HG03159 (cell line): ENCODE measurements at regions not wholly inside any gene's neighbourhood (a gene's known extent, or its start where the extent isn't known, plus 50 kb on each side); places are given as distances from the start of the nearest gene placed in this dataset.

Experiments used
- ATAC-seq: cut with Tn5 transposase; IDR thresholded peaks from one replicate; pipeline ENCODE4 v1.9.1; 2021; ENCODE audit warnings: mild to moderate bottlenecking, moderate library complexity; ENCODE audit not compliant: unreplicated experiment

- ATAC-seq: no peak
Measured at GRCh38 chr18:27595113-27595838, 410.2 kb upstream of the CHST9 start.

- ATAC-seq: no peak
Measured at GRCh38 chr18:27585602-27586173, 400.6 kb upstream of the CHST9 start.

- no peak for ATAC-seq
Measured at GRCh38 chr18:27583466-27583865, 398.4 kb upstream of the CHST9 start.

- ATAC-seq: no peak
Measured at GRCh38 chr18:27582760-27583412, 397.8 kb upstream of the CHST9 start.

DNA sequence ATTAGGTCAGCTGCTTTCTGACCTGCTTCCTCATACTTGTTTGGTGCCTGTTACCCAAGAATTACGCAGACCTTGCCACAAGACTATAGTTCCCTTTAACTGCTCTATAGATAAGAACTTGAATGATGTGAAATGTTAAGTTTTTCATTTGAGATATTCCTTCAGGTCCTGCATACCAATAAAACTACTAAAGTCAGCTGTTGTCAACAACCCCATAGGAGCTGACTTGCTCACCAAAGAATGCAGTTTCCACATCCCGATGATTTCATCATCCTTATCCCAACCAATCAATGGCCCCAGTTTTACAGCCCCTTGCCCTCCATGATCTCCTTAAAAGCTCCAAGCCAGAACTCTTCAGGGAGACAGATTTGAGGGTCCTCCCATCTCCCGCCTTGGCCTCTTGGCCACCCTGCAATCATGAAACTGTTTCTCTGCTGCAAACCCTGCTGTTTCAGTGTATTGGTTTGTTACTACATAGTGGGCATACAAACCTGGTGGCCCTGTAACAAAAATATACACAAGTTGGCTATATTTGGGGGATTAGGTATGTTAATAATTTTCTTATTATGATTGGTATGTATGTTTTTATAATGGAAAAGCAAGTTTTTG lies 396.3 kb upstream of the CHST9 start:
- ATAC-seq: no peak

DNA sequence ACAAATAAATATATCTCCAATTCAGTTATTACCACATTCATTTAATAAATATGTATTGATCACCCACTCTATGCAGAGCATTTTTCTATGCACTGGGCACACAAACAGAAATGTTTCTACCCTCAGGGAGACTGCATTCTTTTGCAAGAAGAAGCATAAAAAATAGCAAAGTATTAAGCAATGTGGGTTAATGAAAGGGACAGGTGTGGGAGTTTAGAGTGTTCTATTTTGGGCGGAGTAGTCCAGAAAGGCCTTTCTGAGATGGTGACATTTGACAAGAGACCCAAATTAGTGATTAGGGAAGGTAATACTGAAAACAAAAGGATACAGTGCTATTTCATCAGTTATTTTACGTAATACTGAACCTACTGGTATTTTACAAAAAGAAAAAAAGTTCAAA lies 394.3 kb upstream of the CHST9 start:
- ATAC-seq: no peak

GRCh38 chr18:27577752-27578151 lies 392.6 kb upstream of the CHST9 start:
- ATAC-seq: no peak

DNA sequence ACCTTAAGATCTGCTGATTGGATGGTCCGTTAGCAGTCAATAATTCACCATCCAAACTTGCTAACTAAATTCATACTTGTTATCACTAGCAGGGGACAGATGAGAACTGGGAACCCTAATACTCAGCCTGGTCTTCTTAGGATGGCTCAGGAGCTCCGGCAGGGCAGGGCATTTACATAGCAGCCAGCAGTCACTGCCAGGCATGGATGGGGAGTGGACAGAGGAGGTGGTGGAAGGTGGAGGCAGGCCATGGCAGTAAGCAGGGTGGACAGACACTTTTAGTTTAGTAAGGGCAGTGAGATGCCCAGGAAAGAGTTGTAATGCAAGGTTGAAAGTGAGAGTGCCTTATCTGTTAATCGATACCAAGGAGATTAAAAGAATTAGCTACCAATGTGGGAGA lies 392.2 kb upstream of the CHST9 start:
- no peak for ATAC-seq

DNA sequence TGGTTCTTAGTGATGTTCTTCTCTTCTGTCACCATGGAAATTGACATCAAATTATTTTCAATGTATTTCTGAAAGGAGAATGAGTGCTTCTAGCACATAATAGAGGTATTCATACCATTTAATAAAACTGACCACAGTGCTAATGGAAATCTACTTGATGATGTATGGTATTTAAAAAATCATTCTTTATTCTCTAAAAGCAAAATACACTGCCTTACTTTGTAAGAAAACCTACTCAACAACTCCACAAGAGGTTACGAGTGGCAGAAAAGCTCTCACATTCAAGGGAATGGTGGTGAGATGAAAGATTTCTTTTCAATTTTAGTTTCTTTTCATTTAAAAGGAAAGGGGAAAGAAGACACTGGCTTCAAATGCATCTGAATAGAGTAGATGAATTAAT lies 382.3 kb upstream of the CHST9 start:
- no peak for ATAC-seq

DNA sequence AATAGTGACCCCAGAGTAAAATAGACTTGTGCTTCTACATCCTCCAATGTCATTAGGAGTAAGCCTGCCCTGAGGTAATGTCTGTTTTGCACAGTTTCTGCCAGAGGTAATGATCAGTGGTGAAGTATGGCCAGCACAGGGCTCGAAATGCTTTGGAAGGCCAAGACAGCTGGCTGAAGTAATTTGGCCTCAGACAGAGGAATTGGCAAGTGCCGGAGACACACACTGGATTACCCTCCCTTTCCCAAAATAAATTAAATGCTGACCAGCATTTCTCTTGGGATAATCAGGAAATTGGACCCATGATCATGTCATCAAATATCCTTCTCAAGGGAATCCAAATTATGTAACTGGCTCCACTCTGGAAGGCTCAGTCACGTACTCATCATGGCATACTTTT lies 379.0 kb upstream of the CHST9 start:
- no peak for ATAC-seq

DNA sequence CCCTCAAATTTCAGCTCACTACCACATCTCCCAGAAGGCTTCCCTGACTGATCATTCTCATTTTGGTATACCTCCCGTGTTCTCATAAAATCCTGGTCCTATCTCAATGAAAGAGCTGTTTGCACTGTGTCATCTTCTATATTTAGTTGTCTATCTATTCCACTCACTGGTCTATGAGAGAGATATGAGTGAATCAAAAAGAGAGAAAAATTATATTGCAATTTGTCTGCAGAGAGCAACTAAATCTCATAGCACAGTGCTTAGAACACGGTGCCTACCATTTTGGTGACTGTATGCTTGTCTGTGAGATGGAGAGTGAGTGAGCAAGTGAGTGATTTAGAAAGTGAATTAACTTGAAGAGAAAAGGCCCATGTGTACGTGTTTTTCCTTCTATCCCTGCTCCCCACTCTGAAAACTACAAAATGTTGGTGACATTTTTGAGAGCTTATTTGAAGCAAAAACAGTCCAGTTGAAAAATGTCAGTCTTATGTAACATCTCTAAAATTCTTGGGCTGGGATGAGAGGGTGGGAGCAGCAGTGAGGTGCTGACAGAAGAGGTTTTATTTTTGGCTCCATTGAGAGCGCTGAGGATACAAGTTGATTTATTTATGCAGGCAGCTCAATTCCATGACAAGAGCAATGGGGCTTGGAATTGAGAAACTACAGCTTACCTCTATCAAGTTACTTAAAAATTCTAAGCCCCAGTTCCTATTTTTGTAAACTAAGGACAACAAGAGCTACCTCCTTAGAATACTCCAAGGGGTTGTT lies 373.5 kb upstream of the CHST9 start:
- ATAC-seq: no peak

GRCh38 chr18:27556741-27557140 lies 371.6 kb upstream of the CHST9 start:
- no peak for ATAC-seq

GRCh38 chr18:27549335-27550039 lies 364.4 kb upstream of the CHST9 start:
- ATAC-seq: no peak

GRCh38 chr18:27546991-27547390 lies 361.9 kb upstream of the CHST9 start:
- ATAC-seq: no peak

DNA sequence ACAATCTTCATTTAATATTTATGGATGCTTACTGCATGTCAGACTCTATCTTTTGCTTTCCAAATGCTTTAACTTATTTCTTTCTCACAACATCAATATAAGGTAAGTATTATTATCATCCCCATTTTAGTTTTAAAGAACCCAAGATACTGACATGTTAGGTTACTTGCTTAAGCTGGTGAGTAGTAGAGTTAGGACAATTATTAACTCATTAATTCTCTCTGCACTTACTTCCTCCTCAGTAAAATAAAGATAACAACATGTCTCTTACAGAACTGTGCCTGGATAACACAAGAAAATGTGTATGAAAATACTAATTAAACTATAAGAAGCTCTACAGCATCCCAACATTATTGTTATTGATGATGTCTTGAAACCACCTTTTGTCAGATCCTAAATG lies 359.1 kb upstream of the CHST9 start:
- no peak for ATAC-seq

DNA sequence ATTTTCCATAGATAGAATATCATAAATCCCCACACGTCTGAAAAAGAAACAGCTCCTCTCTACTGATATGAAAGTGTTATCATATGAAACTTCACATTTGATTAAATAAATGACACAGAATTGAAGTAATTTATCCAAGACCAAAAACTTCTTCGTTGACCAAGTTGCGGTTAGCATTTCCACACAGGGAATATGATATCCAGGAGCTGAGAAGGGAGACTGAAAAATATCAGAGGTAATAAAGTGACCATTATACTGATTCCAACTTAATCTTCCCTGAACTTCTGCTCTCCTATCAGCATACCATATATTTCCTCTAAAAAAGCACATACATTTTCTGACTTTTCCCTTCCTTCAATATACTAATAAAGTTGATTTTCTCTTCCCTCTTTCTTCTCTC lies 356.2 kb upstream of the CHST9 start:
- ATAC-seq: no peak

DNA sequence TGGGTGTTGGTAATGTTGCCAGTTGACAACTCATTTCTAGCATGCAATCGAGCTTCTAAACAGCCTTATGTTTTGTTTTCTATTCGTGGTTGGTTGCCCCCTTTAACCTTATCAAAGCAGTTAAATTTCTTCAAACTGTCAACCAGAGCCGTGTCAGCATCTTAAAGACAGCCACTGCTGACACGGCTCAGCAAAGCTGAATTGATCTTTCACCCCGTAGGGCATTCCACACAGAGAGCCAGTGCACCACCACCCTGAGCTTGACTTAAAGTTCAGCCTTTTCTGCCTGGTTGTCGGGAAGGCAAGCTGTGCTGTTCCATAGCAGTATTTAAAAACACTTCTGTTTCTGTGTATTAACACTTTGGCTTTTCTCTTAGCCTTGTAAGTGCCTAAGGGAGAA lies 355.0 kb upstream of the CHST9 start:
- no peak for ATAC-seq

DNA sequence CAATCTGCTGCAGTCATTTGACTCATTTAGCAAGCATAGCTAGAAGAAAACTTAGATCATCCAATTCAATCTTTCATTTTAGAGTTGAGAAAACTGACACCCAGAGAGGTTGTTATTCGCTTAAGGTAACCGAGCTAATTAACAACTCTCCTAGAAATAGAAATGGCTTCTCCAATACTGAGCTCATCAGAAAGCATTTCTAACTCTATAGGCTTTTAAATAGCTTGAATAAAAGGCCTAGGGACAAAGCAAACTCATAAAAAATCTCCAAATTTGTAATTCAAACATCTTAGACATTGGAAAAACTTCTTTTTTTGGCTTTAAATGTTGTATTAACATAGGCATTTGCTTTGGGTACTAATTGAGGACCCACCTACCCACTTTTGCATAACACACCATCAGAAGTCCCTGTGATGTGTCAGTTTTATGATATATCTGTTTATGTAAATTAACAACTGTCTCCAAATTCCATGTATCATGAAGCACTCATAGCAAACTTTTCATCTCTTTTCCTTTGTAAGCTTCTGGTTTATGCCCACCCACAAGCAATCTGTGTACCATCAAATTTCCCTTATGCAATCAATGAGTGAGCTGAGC lies 343.9 kb upstream of the CHST9 start:
- ATAC-seq: no peak

DNA sequence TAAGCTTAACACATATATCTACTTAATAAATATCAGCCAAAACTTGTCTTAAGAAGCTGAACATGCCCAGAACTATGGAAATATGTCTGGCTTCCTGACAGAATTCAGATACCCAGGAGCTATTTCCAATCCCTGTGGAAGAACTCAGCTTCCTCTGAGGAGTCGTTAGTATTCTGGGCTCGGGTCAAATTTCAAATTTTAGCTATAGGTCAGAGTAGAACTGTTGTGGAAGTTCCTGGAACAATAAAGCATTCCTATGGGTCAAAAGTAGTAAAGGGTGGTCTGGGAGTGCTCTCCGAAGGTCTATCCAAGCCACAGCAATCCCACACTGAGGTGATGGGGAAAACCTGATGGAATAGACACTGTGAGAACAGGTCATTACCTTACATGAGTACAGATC lies 342.7 kb upstream of the CHST9 start:
- no peak for ATAC-seq

- ATAC-seq: no peak
Measured at GRCh38 chr18:27520401-27520800, 335.3 kb upstream of the CHST9 start.
